CD14-positive monocyte (primary cell): ENCODE measurements at regions not wholly inside any gene's neighbourhood (a gene's known extent, or its start where the extent isn't known, plus 50 kb on each side); places are given as distances from the start of the nearest gene placed in this dataset.
"Not testable (repeated sequence)": the region's sequence is repeated elsewhere in the genome, so short reads cannot be mapped to it uniquely, and the experiment has no call there.

Experiments
- DNase-seq, 3 donors: peaks; one replicate each; pipeline ENCODE4 v3.0.0-alpha.2; 2011 to 2022
- H2AFZ ChIP-seq: 2 replicates; pipeline ENCODE4 v1.6.0; 2012; ENCODE audit warnings: mild to moderate bottlenecking, low read depth, low read length, inconsistent platforms; ENCODE audit not compliant: insufficient read depth, poor library complexity, severe bottlenecking
- H3K27ac ChIP-seq, 2 donors: 1 replicate in 1 of 2; 2 replicates in 1 of 2; pipeline ENCODE4 v1.5.1; 2012 to 2013; ENCODE audit warnings: low read length in 2 of 2, control low read depth in 1 of 2, inconsistent platforms in 1 of 2, low read depth in 1 of 2, mild to moderate bottlenecking in 1 of 2
- H3K27me3 ChIP-seq, 2 donors: one replicate each; pipeline versions ENCODE4 v1.6.0 to v1.6.1; 2011 to 2013; ENCODE audit warnings: low read length in 2 of 2; ENCODE audit not compliant: control insufficient read depth in 2 of 2, insufficient read depth in 2 of 2
- H3K36me3 ChIP-seq, 2 donors: replicated peaks in 1 of 2; 1 replicate in 1 of 2; 2 replicates in 1 of 2; pipeline versions ENCODE4 v1.5.1 to v1.6.1; 2012 to 2013; ENCODE audit warnings: low read length in 2 of 2, control low read depth in 1 of 2, inconsistent platforms in 1 of 2, mild to moderate bottlenecking in 1 of 2; ENCODE audit not compliant: insufficient read depth in 2 of 2, control insufficient read depth in 1 of 2
- H3K4me1 ChIP-seq, 2 donors: 1 replicate in 1 of 2; 2 replicates in 1 of 2; pipeline versions ENCODE4 v1.5.1 to v1.6.1; 2012 to 2013; ENCODE audit warnings: low read length in 2 of 2, control low read depth in 1 of 2, inconsistent platforms in 1 of 2, mild to moderate bottlenecking in 1 of 2, moderate library complexity in 1 of 2; ENCODE audit not compliant: insufficient read depth in 2 of 2, control insufficient read depth in 1 of 2
- H3K4me2 ChIP-seq: replicated peaks from 2 replicates; pipeline ENCODE3; 2012; ENCODE audit warnings: low read length, moderate library complexity, mild to moderate bottlenecking; ENCODE audit not compliant: poor library complexity, severe bottlenecking; ENCODE audit errors: extremely low read depth
- H3K4me3 ChIP-seq, 3 experiments: fragments of 200-600 bp in 1 of 3; sonication (generic) in 1 of 3; replicated peaks in 1 of 3; 1 replicate in 2 of 3; 2 replicates in 1 of 3; pipeline ENCODE4 v1.5.1; 2011 to 2013; ENCODE audit warnings: low read length in 3 of 3, mild to moderate bottlenecking in 3 of 3, control low read depth in 2 of 3, low read depth in 2 of 3, inconsistent platforms in 1 of 3, moderate library complexity in 1 of 3
- H3K79me2 ChIP-seq: 2 replicates; pipeline ENCODE4 v1.6.0; 2012; ENCODE audit warnings: mild to moderate bottlenecking, control low read depth, inconsistent platforms, low read length, moderate library complexity; ENCODE audit not compliant: insufficient read depth
- H3K9ac ChIP-seq: 2 replicates; pipeline ENCODE4 v1.6.0; 2017; ENCODE audit warnings: low read length, mild to moderate bottlenecking; ENCODE audit not compliant: insufficient read depth, poor library complexity, severe bottlenecking
- H3K9me3 ChIP-seq, 2 donors: replicated peaks in 1 of 2; 1 replicate in 1 of 2; 2 replicates in 1 of 2; pipeline versions ENCODE4 v1.5.1 to v1.6.1; 2012 to 2013; ENCODE audit warnings: low read length in 2 of 2, control low read depth in 1 of 2; ENCODE audit not compliant: control insufficient read depth in 1 of 2, insufficient read depth in 1 of 2
- H4K20me1 ChIP-seq: 2 replicates; pipeline ENCODE4 v1.6.0; 2012; ENCODE audit warnings: mild to moderate bottlenecking, low read length, control low read depth, moderate library complexity; ENCODE audit not compliant: insufficient read depth
- H3K27ac Mint-ChIP-seq, 7 donors: one replicate each; pipeline ENCODE4 v1.8.0; 2020; ENCODE audit warnings: mild to moderate bottlenecking in 7 of 7, mixed read lengths in 7 of 7, moderate library complexity in 6 of 7, inconsistent platforms in 2 of 7
- H3K27me3 Mint-ChIP-seq, 3 donors: one replicate each; pipeline ENCODE4 v1.8.0; 2021 to 2022; ENCODE audit warnings: low read depth in 3 of 3, mild to moderate bottlenecking in 3 of 3, mixed read lengths in 3 of 3, moderate library complexity in 3 of 3, inconsistent platforms in 1 of 3
- H3K36me3 Mint-ChIP-seq, 2 donors: one replicate each; pipeline ENCODE4 v1.8.0; 2020; ENCODE audit warnings: mixed read lengths in 2 of 2, inconsistent platforms in 1 of 2, mild to moderate bottlenecking in 1 of 2
- H3K4me1 Mint-ChIP-seq: one replicate; pipeline ENCODE4 v1.8.0; 2020; ENCODE audit warnings: mild to moderate bottlenecking, mixed read lengths
- H3K4me3 Mint-ChIP-seq, 2 donors: one replicate each; pipeline ENCODE4 v1.8.0; 2020; ENCODE audit warnings: mild to moderate bottlenecking in 2 of 2, mixed read lengths in 2 of 2, moderate library complexity in 1 of 2
- H3K9me3 Mint-ChIP-seq, 7 donors: one replicate each; pipeline ENCODE4 v1.8.0; 2020 to 2022; ENCODE audit warnings: mixed read lengths in 7 of 7, mild to moderate bottlenecking in 6 of 7, moderate library complexity in 6 of 7, inconsistent platforms in 2 of 7
- WGBS: methylation state at CpG from one replicate; pipeline ENCODE4 v1.1.5; 2013; ENCODE audit warnings: missing lambda C conversion rate; ENCODE audit not compliant: insufficient coverage; 5-methylcytosine and 5-hydroxymethylcytosine counted together
- intact Hi-C, 2 donors: fragments of 100-400 bp; cut with micrococcal nuclease; formaldehyde crosslinking; loops; one replicate each; pipeline versions ENCODE4 v1.15.0 to v1.15.1; 2023
- TF ChIP-seq, protein P1 (sequence below): fragments of 200-600 bp; IDR thresholded peaks from one replicate; pipeline ENCODE4 v1.8.0; 2022; ENCODE audit warnings: antibody characterized with exemption, mild to moderate bottlenecking

GRCh38 chr6:74713941-74714340 lies 491.9 kb downstream of the COL12A1 start:
- Histone ChIP-seq H3K9me3 (no peaks in the 10 kb centered on the region), H3K27me3 (no peaks in the 10 kb centered on the region), H4K20me1 (no peaks in the 10 kb centered on the region), H3K4me3 (no peak overlapping the region), H3K27ac (no peak overlapping the region), H3K4me1 (no peaks in the 10 kb centered on the region), H2AFZ (no peak overlapping the region), H3K4me2 (no peak overlapping the region), H3K9ac (no peak overlapping the region), H3K79me2 (no peaks in the 10 kb centered on the region), H3K36me3 (no peaks in the 10 kb centered on the region)
- peaks cover 0 to 2% (median 0%) of the 10 kb centered on the region in 7 donors for H3K9me3 Mint-ChIP-seq
- no peak overlapping the region for H3K4me3 Mint-ChIP-seq
- H3K36me3 Mint-ChIP-seq: no peaks in the 10 kb centered on the region
- no peak for DNase-seq
- intact Hi-C loops: no loop called here
- TF ChIP-seq, protein P1, sequence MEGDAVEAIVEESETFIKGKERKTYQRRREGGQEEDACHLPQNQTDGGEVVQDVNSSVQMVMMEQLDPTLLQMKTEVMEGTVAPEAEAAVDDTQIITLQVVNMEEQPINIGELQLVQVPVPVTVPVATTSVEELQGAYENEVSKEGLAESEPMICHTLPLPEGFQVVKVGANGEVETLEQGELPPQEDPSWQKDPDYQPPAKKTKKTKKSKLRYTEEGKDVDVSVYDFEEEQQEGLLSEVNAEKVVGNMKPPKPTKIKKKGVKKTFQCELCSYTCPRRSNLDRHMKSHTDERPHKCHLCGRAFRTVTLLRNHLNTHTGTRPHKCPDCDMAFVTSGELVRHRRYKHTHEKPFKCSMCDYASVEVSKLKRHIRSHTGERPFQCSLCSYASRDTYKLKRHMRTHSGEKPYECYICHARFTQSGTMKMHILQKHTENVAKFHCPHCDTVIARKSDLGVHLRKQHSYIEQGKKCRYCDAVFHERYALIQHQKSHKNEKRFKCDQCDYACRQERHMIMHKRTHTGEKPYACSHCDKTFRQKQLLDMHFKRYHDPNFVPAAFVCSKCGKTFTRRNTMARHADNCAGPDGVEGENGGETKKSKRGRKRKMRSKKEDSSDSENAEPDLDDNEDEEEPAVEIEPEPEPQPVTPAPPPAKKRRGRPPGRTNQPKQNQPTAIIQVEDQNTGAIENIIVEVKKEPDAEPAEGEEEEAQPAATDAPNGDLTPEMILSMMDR: no peak
- H3K27ac Mint-ChIP-seq: no peak overlapping the region
- no peaks in the 10 kb centered on the region for H3K27me3 Mint-ChIP-seq
- no peaks in the 10 kb centered on the region for H3K4me1 Mint-ChIP-seq

GRCh38 chr6:74705451-74705850 lies 500.4 kb downstream of the COL12A1 start:
- Histone ChIP-seq H3K9ac (no peak overlapping the region), H3K4me3 (no peak overlapping the region), H3K36me3 (no peaks in the 10 kb centered on the region), H3K79me2 (no peaks in the 10 kb centered on the region), H3K9me3 (no peaks in the 10 kb centered on the region), H3K27ac (no peak overlapping the region), H4K20me1 (no peaks in the 10 kb centered on the region), H3K4me2 (no peak overlapping the region), H3K27me3 (no peaks in the 10 kb centered on the region), H3K4me1 (no peaks in the 10 kb centered on the region), H2AFZ (no peak overlapping the region)
- H3K9me3 Mint-ChIP-seq: peaks cover 0 to 1% (median 0%) of the 10 kb centered on the region in 7 donors
- TF ChIP-seq, protein P1: no peak
- no peaks in the 10 kb centered on the region for H3K36me3 Mint-ChIP-seq
- no peaks in the 10 kb centered on the region for H3K4me1 Mint-ChIP-seq
- intact Hi-C loops: no loop called here
- no peak for DNase-seq
- no peak overlapping the region for H3K4me3 Mint-ChIP-seq
- no CpG with 5 or more reads among the region's 1 CpG for WGBS
- H3K27me3 Mint-ChIP-seq: no peaks in the 10 kb centered on the region
- H3K27ac Mint-ChIP-seq: no peak overlapping the region

DNA sequence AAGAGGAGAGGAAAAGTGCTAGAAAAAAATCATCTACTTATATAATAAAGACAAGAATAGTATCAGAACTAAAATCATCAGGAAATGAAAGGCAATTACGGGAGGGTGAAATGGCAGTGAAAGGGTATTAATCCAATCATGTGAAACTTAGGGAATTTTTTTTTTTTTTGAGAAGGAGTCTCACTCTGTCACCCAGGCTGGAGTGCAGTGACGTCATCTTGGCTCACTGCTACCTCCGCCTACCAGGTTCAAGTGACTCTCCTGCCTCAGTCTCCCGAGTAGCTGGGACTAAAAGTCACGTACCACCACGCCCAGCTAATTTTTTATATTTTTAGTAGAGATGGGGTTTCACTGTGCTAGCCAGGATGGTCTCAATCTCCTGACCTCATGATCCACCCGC lies 501.3 kb downstream of the COL12A1 start:
- H3K4me1 Mint-ChIP-seq, DNase-seq: not testable (repeated sequence)

More for the DNA sequence above, 501.3 kb downstream of the COL12A1 start:
- 100% methylated on average over 2 of the region's 7 CpGs for WGBS
- H3K79me2 ChIP-seq, H3K9me3 ChIP-seq, H3K9ac ChIP-seq, H3K27ac Mint-ChIP-seq, H4K20me1 ChIP-seq, H3K27me3 ChIP-seq, intact Hi-C loops, H3K27ac ChIP-seq, H3K4me1 ChIP-seq, H2AFZ ChIP-seq, H3K27me3 Mint-ChIP-seq, H3K36me3 ChIP-seq, H3K9me3 Mint-ChIP-seq, H3K36me3 Mint-ChIP-seq, H3K4me3 ChIP-seq, H3K4me3 Mint-ChIP-seq, H3K4me2 ChIP-seq: not testable (repeated sequence)
